IMR-90 (cell line): ENCODE measurements at regions not wholly inside any gene's neighbourhood (a gene's known extent, or its start where the extent isn't known, plus 50 kb on each side); places are given as distances from the start of the nearest gene placed in this dataset.

Experiments used
- ATAC-seq: fragments of 200-7000 bp; cut with Tn5 transposase; 2 replicates; pipeline ENCODE4 v1.9.1; 2020; ENCODE audit warnings: low read depth, mild to moderate bottlenecking, moderate library complexity
- BruUV-seq: library from RNA; stranded (reverse); fragments of 400-500 nt; replicated peaks from 2 replicates; lab custom pipeline; 2021; lab: Mats Ljungman, UMichigan
- CTCF ChIA-PET: fragments of 300-600 bp; formaldehyde crosslinking; extraction: SDS; loops from one replicate; lab custom pipeline; 2021; ENCODE audit warnings: antibody characterized with exemption; lab: Yijun Ruan, JAX
- POLR2A ChIA-PET: fragments of 300-600 bp; sonication (Branson Sonifier 250); formaldehyde crosslinking; loops from one replicate; lab custom pipeline; 2022; ENCODE audit warnings: antibody characterized with exemption; ENCODE audit not compliant: unreplicated experiment; lab: Charles Lee
- DNase-seq: peaks from one replicate; pipeline ENCODE4 v3.0.0; 2013
- H2AFZ ChIP-seq: replicated peaks from 2 replicates; pipeline ENCODE3; 2013; ENCODE audit warnings: low read length, mild to moderate bottlenecking; ENCODE audit not compliant: poor library complexity
- H2AK5ac ChIP-seq: 2 replicates; pipeline ENCODE4 v1.6.1; 2013; ENCODE audit warnings: low read depth, low read length, inconsistent platforms
- H2AK9ac ChIP-seq: replicated peaks from 2 replicates; pipeline ENCODE3; 2013; ENCODE audit warnings: mild to moderate bottlenecking, low read depth, low read length, moderate library complexity; ENCODE audit not compliant: poor library complexity
- H2BK120ac ChIP-seq: 2 replicates; pipeline ENCODE4 v1.6.1; 2013; ENCODE audit warnings: low read depth, low read length, inconsistent platforms
- H2BK15ac ChIP-seq: 3 replicates; pipeline ENCODE4 v1.6.1; 2013; ENCODE audit warnings: low read depth, low read length, inconsistent platforms
- H2BK20ac ChIP-seq: 2 replicates; pipeline ENCODE4 v1.6.1; 2013; ENCODE audit warnings: low read depth, mild to moderate bottlenecking, inconsistent platforms, low read length, moderate library complexity
- H2BK5ac ChIP-seq: 2 replicates; pipeline ENCODE4 v1.6.1; 2013; ENCODE audit warnings: mild to moderate bottlenecking, low read depth, low read length, inconsistent platforms; ENCODE audit not compliant: poor library complexity, severe bottlenecking
- H3K14ac ChIP-seq: replicated peaks from 2 replicates; pipeline ENCODE4 v1.6.1; 2013; ENCODE audit warnings: low read depth, low read length, inconsistent platforms
- H3K18ac ChIP-seq: 2 replicates; pipeline ENCODE4 v1.6.1; 2013; ENCODE audit warnings: low read depth, low read length, control low read depth
- H3K23ac ChIP-seq: 2 replicates; pipeline ENCODE4 v1.6.1; 2013; ENCODE audit warnings: low read depth, low read length, inconsistent platforms
- H3K27ac ChIP-seq: 2 replicates; pipeline ENCODE4 v1.5.1; 2013; ENCODE audit warnings: mild to moderate bottlenecking, control low read depth, low read length; ENCODE audit not compliant: insufficient read depth
- H3K27me3 ChIP-seq: 2 replicates; pipeline ENCODE4 v1.6.1; 2013; ENCODE audit warnings: low read length; ENCODE audit not compliant: control insufficient read depth, insufficient read depth
- H3K36me3 ChIP-seq: 2 replicates; pipeline ENCODE4 v1.6.1; 2013; ENCODE audit warnings: low read length, mixed read lengths; ENCODE audit not compliant: control insufficient read depth, insufficient read depth
- H3K4ac ChIP-seq: 2 replicates; pipeline ENCODE4 v1.6.1; 2013; ENCODE audit warnings: low read depth, low read length, inconsistent platforms
- H3K4me1 ChIP-seq: 2 replicates; pipeline ENCODE4 v1.6.1; 2013; ENCODE audit warnings: low read length, mixed read lengths; ENCODE audit not compliant: control insufficient read depth, insufficient read depth
- H3K4me2 ChIP-seq: 2 replicates; pipeline ENCODE4 v1.6.1; 2013; ENCODE audit warnings: low read depth, mild to moderate bottlenecking, control low read depth, low read length, moderate library complexity
- H3K4me3 ChIP-seq: 2 replicates; pipeline ENCODE4 v1.5.1; 2013; ENCODE audit warnings: low read depth, mild to moderate bottlenecking, control low read depth, low read length, moderate library complexity; ENCODE audit not compliant: insufficient read depth
- H3K56ac ChIP-seq: 2 replicates; pipeline ENCODE4 v1.6.1; 2013; ENCODE audit warnings: low read length, inconsistent platforms; ENCODE audit not compliant: insufficient read depth; ENCODE audit errors: extremely low read depth
- H3K79me1 ChIP-seq, 2 experiments: 2 replicates each; pipeline ENCODE4 v1.6.1; 2013; ENCODE audit warnings: low read length in 2 of 2, inconsistent platforms in 1 of 2, low read depth in 1 of 2
- H3K9ac ChIP-seq: 2 replicates; pipeline ENCODE4 v1.6.1; 2013; ENCODE audit warnings: low read depth, low read length, control low read depth
- H3K9me1 ChIP-seq: 2 replicates; pipeline ENCODE4 v1.6.1; 2013; ENCODE audit warnings: low read length, inconsistent platforms; ENCODE audit not compliant: insufficient read depth
- H3K9me3 ChIP-seq: 2 replicates; pipeline ENCODE4 v1.6.1; 2013; ENCODE audit warnings: low read length; ENCODE audit not compliant: control insufficient read depth, insufficient read depth
- H4K20me1 ChIP-seq: 2 replicates; pipeline ENCODE4 v1.6.1; 2013; ENCODE audit warnings: low read length, inconsistent platforms; ENCODE audit not compliant: insufficient read depth
- H4K5ac ChIP-seq: 2 replicates; pipeline ENCODE4 v1.6.1; 2013; ENCODE audit warnings: mild to moderate bottlenecking, low read depth, low read length, control low read depth
- H4K8ac ChIP-seq, 2 experiments: 2 replicates each; pipeline ENCODE4 v1.6.1; 2013; ENCODE audit warnings: low read depth in 2 of 2, low read length in 2 of 2, control low read depth in 1 of 2, inconsistent platforms in 1 of 2
- H4K91ac ChIP-seq: 2 replicates; pipeline ENCODE4 v1.6.1; 2013; ENCODE audit warnings: low read depth, low read length, inconsistent platforms; ENCODE audit not compliant: insufficient read depth
- CHD1 ChIP-seq: IDR thresholded peaks from 2 replicates; pipeline ENCODE4 v1.6.1; 2012; ENCODE audit warnings: low read depth, low read length, improper control_type of control experiment
- FOS ChIP-seq: fragments of 150-350 bp; IDR thresholded peaks from 2 replicates; pipeline ENCODE4 v1.6.1; 2016; ENCODE audit warnings: low read depth, low read length
- MAFK ChIP-seq: IDR thresholded peaks from 2 replicates; pipeline ENCODE4 v1.6.1; 2012; ENCODE audit warnings: low read depth, low read length, improper control_type of control experiment
- MXI1 ChIP-seq: IDR thresholded peaks from 2 replicates; pipeline ENCODE4 v1.6.1; 2012; ENCODE audit warnings: low read depth, mild to moderate bottlenecking, low read length, moderate library complexity, borderline replicate concordance
- RAD21 ChIP-seq: IDR thresholded peaks from 2 replicates; pipeline ENCODE4 v1.6.1; 2012; ENCODE audit warnings: low read length, improper control_type of control experiment
- RCOR1 ChIP-seq: IDR thresholded peaks from 2 replicates; pipeline ENCODE4 v1.6.1; 2012; ENCODE audit warnings: mild to moderate bottlenecking, low read length, improper control_type of control experiment; ENCODE audit not compliant: insufficient replicate concordance
- RFX5 ChIP-seq: IDR thresholded peaks from 2 replicates; pipeline ENCODE4 v1.8.0; 2012; ENCODE audit warnings: low read depth, mild to moderate bottlenecking, low read length, moderate library complexity
- SMC3 ChIP-seq: fragments of 150-350 bp; IDR thresholded peaks from 2 replicates; pipeline ENCODE4 v1.6.1; 2016; ENCODE audit warnings: low read depth, mild to moderate bottlenecking, antibody characterized with exemption, low read length, moderate library complexity
- WGBS, 2 experiments: methylation state at CpG; one replicate each; pipeline versions ENCODE4 v1.1.5 to v1.1.7; 2013; ENCODE audit warnings: missing lambda C conversion rate in 2 of 2; ENCODE audit not compliant: insufficient read length in 1 of 2; ENCODE audit errors: extremely low coverage in 2 of 2; 5-methylcytosine and 5-hydroxymethylcytosine counted together
- dilution Hi-C: fragments of 300-500 bp; cut with HindIII; formaldehyde crosslinking; loops from one replicate; pipeline ENCODE4 v1.14.3; 2018; ENCODE audit warnings: low sequenced_read_pairs; ENCODE audit not compliant: unreplicated experiment
- in situ Hi-C: fragments of 300-500 bp; cut with MboI; formaldehyde crosslinking; loops from 3 replicates; pipeline ENCODE4 v1.14.3; 2019; ENCODE audit warnings: low sequenced_read_pairs, inconsistent platforms, mixed read lengths
- intact Hi-C: fragments of 100-400 bp; cut with micrococcal nuclease; formaldehyde crosslinking; loops from 2 replicates; pipeline ENCODE4 v1.10.0; 2022
- TF ChIP-seq, protein P1 (sequence below): fragments of 150-350 bp; IDR thresholded peaks from 2 replicates; pipeline ENCODE4 v1.6.1; 2017; ENCODE audit warnings: mild to moderate bottlenecking, antibody characterized with exemption, low read length, low read depth
- TF ChIP-seq, protein P2 (sequence below): fragments of 150-350 bp; IDR thresholded peaks from 2 replicates; pipeline ENCODE4 v1.6.1; 2016; ENCODE audit warnings: low read depth, mild to moderate bottlenecking, low read length, moderate library complexity, borderline replicate concordance

DNA sequence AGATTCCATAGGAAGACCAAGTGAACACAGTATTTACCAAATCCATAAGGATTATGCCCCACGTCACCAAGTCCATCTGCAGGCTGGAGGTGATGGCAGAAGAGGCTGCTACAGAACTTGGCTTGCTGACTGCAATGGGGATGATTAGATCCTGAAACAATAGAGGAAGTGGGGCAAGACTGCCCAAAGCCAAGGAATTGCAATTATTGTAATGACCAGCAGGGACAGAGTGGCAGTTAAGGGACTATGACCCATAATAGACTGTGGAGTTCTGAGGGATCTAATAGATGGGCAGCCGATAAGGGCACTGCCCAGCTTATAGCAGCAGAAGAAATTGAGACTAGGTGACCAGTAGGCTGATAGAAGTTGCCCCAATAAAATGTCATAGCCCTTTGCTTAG, 108.4 kb downstream of the MINAR1 start:
- no peaks in the 10 kb centered on the region for H4K20me1 ChIP-seq
- H3K27me3 ChIP-seq = no peaks in the 10 kb centered on the region; the same call in 1 of the 2 replicates
- POLR2A ChIA-PET = no interaction called here
- intact Hi-C loops (no loop called here), in situ Hi-C loops (no loop called here), dilution Hi-C loops (no loop called here)
- H3K27ac ChIP-seq = no peak overlapping the region
- CTCF ChIA-PET = no interaction called here
- no CpG with 5 or more reads among the region's 2 CpGs for WGBS, 2 experiments
- no peak overlapping the region for H3K4me2 ChIP-seq
- no peak overlapping the region for H2BK120ac ChIP-seq
- H3K4me3 ChIP-seq = no peak overlapping the region
- no peaks in the 10 kb centered on the region for H3K79me1 ChIP-seq
- H3K4ac ChIP-seq = no peak overlapping the region
- H2AK5ac ChIP-seq = no peak overlapping the region
- no peak overlapping the region for H4K91ac ChIP-seq
- no peak overlapping the region for H2AFZ ChIP-seq
- H3K9ac ChIP-seq = no peak overlapping the region
- H3K56ac ChIP-seq = no peak overlapping the region
- H4K8ac ChIP-seq = no peak overlapping the region
- H2BK20ac ChIP-seq = no peak overlapping the region
- no peaks in the 10 kb centered on the region for H3K36me3 ChIP-seq
- no peak overlapping the region for H3K23ac ChIP-seq
- H3K9me3 ChIP-seq = no peaks in the 10 kb centered on the region
- BruUV-seq = no TSS peak
- H3K4me1 ChIP-seq = no peaks in the 10 kb centered on the region
- ATAC-seq = no peak
- H3K9me1 ChIP-seq = no peaks in the 10 kb centered on the region
- H2BK5ac ChIP-seq = no peak overlapping the region
- no peak overlapping the region for H2AK9ac ChIP-seq
- no peak overlapping the region for H2BK15ac ChIP-seq
- TF ChIP-seq MXI1 (no peak), RCOR1 (no peak), RAD21 (no peak), CHD1 (no peak), SMC3 (no peak), RFX5 (no peak), FOS (no peak), MAFK (no peak)
- TF ChIP-seq, protein P1, sequence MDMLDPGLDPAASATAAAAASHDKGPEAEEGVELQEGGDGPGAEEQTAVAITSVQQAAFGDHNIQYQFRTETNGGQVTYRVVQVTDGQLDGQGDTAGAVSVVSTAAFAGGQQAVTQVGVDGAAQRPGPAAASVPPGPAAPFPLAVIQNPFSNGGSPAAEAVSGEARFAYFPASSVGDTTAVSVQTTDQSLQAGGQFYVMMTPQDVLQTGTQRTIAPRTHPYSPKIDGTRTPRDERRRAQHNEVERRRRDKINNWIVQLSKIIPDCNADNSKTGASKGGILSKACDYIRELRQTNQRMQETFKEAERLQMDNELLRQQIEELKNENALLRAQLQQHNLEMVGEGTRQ = no peak
- TF ChIP-seq, protein P2, sequence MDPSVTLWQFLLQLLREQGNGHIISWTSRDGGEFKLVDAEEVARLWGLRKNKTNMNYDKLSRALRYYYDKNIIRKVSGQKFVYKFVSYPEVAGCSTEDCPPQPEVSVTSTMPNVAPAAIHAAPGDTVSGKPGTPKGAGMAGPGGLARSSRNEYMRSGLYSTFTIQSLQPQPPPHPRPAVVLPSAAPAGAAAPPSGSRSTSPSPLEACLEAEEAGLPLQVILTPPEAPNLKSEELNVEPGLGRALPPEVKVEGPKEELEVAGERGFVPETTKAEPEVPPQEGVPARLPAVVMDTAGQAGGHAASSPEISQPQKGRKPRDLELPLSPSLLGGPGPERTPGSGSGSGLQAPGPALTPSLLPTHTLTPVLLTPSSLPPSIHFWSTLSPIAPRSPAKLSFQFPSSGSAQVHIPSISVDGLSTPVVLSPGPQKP = no peak
- no peak overlapping the region for H4K5ac ChIP-seq
- DNase-seq = no peak
- no peak overlapping the region for H3K14ac ChIP-seq
- no peak overlapping the region for H3K18ac ChIP-seq
